ENCODE measurements at regions not wholly inside any gene's neighbourhood (a gene's known extent, or its start where the extent isn't known, plus 50 kb on each side); places are given as distances from the start of the nearest gene placed in this dataset.

DNA sequence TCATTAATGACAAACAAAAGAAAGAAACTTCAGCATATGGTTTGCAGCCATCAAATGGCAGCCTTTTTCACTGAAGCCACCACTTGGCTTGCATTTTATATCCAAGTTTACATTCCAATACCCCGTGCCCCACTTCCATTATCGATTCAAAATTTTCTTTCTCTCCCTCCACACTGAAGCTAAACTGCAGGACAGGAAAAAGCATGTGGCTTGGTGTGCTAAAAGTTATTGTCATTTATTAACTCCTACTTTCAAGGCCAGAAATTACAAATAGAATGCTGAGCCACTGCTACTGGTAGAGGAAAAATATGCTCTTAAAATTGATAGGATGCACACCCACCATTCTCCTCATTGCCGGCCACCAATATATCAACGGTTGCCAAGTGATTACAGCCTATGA lies 351.6 kb upstream of the DUSP10 start:
- TF ChIP-seq, protein P1, sequence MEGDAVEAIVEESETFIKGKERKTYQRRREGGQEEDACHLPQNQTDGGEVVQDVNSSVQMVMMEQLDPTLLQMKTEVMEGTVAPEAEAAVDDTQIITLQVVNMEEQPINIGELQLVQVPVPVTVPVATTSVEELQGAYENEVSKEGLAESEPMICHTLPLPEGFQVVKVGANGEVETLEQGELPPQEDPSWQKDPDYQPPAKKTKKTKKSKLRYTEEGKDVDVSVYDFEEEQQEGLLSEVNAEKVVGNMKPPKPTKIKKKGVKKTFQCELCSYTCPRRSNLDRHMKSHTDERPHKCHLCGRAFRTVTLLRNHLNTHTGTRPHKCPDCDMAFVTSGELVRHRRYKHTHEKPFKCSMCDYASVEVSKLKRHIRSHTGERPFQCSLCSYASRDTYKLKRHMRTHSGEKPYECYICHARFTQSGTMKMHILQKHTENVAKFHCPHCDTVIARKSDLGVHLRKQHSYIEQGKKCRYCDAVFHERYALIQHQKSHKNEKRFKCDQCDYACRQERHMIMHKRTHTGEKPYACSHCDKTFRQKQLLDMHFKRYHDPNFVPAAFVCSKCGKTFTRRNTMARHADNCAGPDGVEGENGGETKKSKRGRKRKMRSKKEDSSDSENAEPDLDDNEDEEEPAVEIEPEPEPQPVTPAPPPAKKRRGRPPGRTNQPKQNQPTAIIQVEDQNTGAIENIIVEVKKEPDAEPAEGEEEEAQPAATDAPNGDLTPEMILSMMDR (IDR thresholded peaks at IDR 0.05): no peak
- no peak for TF ChIP-seq POLR2A (IDR thresholded peaks at IDR 0.05)

Measured in uterus (tissue), 2 donors.